Stimulated activated CD4-positive, alpha-beta T cell treated with anti-CD3 and anti-CD28 coated beads, Interleukin-2, amount 100 ng/mL, for 48 hours (primary cell): ENCODE measurements at regions not wholly inside any gene's neighbourhood (a gene's known extent, or its start where the extent isn't known, plus 50 kb on each side); places are given as distances from the start of the nearest gene placed in this dataset.
"Not testable (repeated sequence)": the region's sequence is repeated elsewhere in the genome, so short reads cannot be mapped to it uniquely, and the experiment has no call there.

Experiments
- DNase-seq, 2 donors: peaks; one replicate each; pipeline ENCODE4 v3.0.0-alpha.2; 2020

- DNase-seq, result no peak
Measured at GRCh38 chr14:53247596-53248370, 94.7 kb upstream of the DDHD1 start.

GRCh38 chr14:53242898-53243297 lies 89.8 kb upstream of the DDHD1 start:
- not testable (repeated sequence) for DNase-seq

GRCh38 chr14:53237488-53237887 lies 84.4 kb upstream of the DDHD1 start:
- no peak for DNase-seq

GRCh38 chr14:53236708-53237107 lies 83.6 kb upstream of the DDHD1 start:
- DNase-seq, result no peak

GRCh38 chr14:53231171-53231570 lies 78.0 kb upstream of the DDHD1 start:
- no peak for DNase-seq

GRCh38 chr14:53228966-53229365 lies 75.8 kb upstream of the DDHD1 start:
- no peak for DNase-seq

- DNase-seq, result no peak
Measured at GRCh38 chr14:53227154-53227718, 74.1 kb upstream of the DDHD1 start.

- DNase-seq, result no peak
Measured at GRCh38 chr14:53226553-53226952, 73.4 kb upstream of the DDHD1 start.

- no peak for DNase-seq
Measured at GRCh38 chr14:53220914-53221313, 67.8 kb upstream of the DDHD1 start.

- no peak for DNase-seq
Measured at GRCh38 chr14:53218161-53218560, 65.0 kb upstream of the DDHD1 start.

- DNase-seq, result peak; percentile 70 to 81
Measured at GRCh38 chr14:53217316-53217994, 64.3 kb upstream of the DDHD1 start.

GRCh38 chr14:53216955-53217315 lies 63.8 kb upstream of the DDHD1 start:
- not testable (repeated sequence) for DNase-seq

GRCh38 chr14:53216478-53216877 lies 63.4 kb upstream of the DDHD1 start:
- not testable (repeated sequence) for DNase-seq

- DNase-seq, result no peak
Measured at GRCh38 chr14:53215101-53215500, 62.0 kb upstream of the DDHD1 start.

- no peak for DNase-seq
Measured at GRCh38 chr14:53214384-53214783, 61.3 kb upstream of the DDHD1 start.

GRCh38 chr14:53213761-53214160 lies 60.6 kb upstream of the DDHD1 start:
- DNase-seq, result no peak

- DNase-seq, result no peak
Measured at GRCh38 chr14:53209370-53209769, 56.2 kb upstream of the DDHD1 start.
